ENCODE measurements at regions not wholly inside any gene's neighbourhood (a gene's known extent, or its start where the extent isn't known, plus 50 kb on each side); places are given as distances from the start of the nearest gene placed in this dataset.

DNA sequence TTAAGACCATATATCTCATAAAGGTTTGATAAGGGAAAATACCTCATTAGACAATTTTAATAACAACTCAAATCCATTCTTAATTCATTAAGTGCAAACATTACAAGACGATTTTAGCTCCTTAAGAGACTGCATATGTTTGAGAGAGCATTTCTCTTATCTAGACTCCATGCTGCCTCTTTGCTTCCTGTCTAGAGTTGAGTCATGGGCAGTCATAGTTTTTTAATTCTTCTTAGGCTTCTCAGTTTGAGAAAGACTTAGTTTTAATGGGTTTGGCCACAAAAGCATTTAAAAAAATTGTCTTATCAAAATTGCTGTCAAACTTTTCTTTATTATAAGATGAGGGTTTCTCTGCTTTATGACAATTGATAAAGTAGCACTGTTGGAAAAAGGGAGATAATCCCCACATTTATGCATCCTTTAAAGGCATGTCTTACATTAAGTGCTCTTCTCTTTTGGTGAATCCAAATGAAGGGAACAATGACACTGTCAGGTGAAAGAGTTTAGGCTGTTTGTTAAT, 713.4 kb downstream of the PCDH18 start:
- H2AFZ ChIP-seq (ENCODE audit: low read length): no peak overlapping the region
- H3F3A ChIP-seq (ENCODE audit: low read length, unreplicated experiment): no peaks in the 10 kb centered on the region
- H4K20me1 ChIP-seq (ENCODE audit: low read length): no peaks in the 10 kb centered on the region
- POLR2A ChIA-PET (ENCODE audit: unreplicated experiment): no interaction called here
- H3K27me3 ChIP-seq (ENCODE audit: low read length): no peaks in the 10 kb centered on the region
- H3K79me2 ChIP-seq (ENCODE audit: low read length): no peaks in the 10 kb centered on the region
- H3K4me3 ChIP-seq (ENCODE audit: low read length): no peak overlapping the region
- ATAC-seq: no peak
- no peak overlapping the region for H3K27ac ChIP-seq (ENCODE audit: low read length)
- no peaks in the 10 kb centered on the region for H3K9me3 ChIP-seq (ENCODE audit: low read length)
- no peaks in the 10 kb centered on the region for H3K9me2 ChIP-seq (replicated peaks; ENCODE audit: low read length)
- BruUV-seq (replicated peaks): no TSS peak
- H3K9ac ChIP-seq (ENCODE audit: low read length): no peak overlapping the region
- TF ChIP-seq EZH2phosphoT487 (IDR thresholded peaks at IDR 0.05; ENCODE audit: borderline replicate concordance, low read length) (no peak), EZH2 (IDR thresholded peaks at IDR 0.05; ENCODE audit: low read length, unreplicated experiment) (no peak)
- TF ChIP-seq, protein P1, sequence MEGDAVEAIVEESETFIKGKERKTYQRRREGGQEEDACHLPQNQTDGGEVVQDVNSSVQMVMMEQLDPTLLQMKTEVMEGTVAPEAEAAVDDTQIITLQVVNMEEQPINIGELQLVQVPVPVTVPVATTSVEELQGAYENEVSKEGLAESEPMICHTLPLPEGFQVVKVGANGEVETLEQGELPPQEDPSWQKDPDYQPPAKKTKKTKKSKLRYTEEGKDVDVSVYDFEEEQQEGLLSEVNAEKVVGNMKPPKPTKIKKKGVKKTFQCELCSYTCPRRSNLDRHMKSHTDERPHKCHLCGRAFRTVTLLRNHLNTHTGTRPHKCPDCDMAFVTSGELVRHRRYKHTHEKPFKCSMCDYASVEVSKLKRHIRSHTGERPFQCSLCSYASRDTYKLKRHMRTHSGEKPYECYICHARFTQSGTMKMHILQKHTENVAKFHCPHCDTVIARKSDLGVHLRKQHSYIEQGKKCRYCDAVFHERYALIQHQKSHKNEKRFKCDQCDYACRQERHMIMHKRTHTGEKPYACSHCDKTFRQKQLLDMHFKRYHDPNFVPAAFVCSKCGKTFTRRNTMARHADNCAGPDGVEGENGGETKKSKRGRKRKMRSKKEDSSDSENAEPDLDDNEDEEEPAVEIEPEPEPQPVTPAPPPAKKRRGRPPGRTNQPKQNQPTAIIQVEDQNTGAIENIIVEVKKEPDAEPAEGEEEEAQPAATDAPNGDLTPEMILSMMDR (conservative IDR thresholded peaks at IDR 0.05; ENCODE audit: low read depth, low read length): no peak
- intact Hi-C loops (cut with micrococcal nuclease): no loop called here
- no peak for DNase-seq
- H3K4me2 ChIP-seq (ENCODE audit: low read length): no peak overlapping the region
- CTCF ChIA-PET: interaction anchor here (0.6 kb wide), 1 partner anchor 905 kb away, joined by 3 read pairs; no protein-coding TSS in a partner anchor
- no peaks in the 10 kb centered on the region for H3K36me3 ChIP-seq (ENCODE audit: low read depth, low read length)
- no peaks in the 10 kb centered on the region for H3K4me1 ChIP-seq (ENCODE audit: insufficient read depth, low read length)

DNA sequence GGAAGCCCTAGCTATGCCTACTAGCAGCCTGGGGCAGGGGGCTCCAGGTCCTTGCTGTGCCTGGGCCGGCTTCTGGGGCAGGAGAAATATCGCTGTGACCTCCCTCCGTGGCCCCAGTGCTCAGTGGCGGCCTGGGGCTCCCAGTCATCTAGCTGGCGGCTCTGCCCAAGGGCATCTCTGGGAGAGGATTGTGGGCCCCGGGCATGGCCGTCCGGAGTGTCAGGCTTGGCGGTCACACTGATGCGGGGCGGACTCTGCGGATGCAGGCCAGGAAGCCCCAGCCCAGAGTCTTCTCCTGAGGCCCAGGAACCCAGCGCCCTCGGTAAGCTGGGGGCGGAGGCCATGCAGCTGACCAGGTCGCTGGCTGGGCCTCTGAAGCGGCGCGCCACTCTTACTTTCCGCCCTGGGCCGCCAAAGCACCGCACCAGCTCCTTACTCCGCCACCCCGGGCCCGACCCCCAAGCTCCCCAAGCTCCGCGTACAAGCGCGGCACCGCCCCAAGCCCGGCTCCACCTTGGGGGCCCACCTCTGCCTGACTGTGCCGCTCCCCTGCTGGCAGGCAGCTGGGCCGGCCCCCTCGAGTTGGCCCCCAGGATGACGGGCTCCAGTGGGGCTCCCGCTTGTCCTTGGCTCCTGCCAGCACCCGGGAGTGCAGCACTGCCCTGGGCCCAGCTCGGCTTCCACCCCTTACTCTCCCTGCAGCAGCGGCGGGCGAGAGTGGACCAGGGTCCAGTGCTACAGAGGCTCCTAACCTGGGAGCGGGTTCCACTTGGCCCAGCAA, 720.0 kb downstream of the PCDH18 start:
- Histone ChIP-seq H2AFZ (ENCODE audit: low read length) (no peak overlapping the region), H3K4me2 (ENCODE audit: low read length) (no peak overlapping the region), H4K20me1 (ENCODE audit: low read length) (no peaks in the 10 kb centered on the region), H3K27me3 (ENCODE audit: low read length) (no peaks in the 10 kb centered on the region), H3K9me3 (ENCODE audit: low read length) (no peaks in the 10 kb centered on the region), H3K36me3 (ENCODE audit: low read depth, low read length) (no peaks in the 10 kb centered on the region), H3F3A (ENCODE audit: low read length, unreplicated experiment) (no peaks in the 10 kb centered on the region), H3K4me1 (ENCODE audit: insufficient read depth, low read length) (no peaks in the 10 kb centered on the region), H3K9me2 (replicated peaks; ENCODE audit: low read length) (no peaks in the 10 kb centered on the region), H3K27ac (ENCODE audit: low read length) (no peak overlapping the region), H3K4me3 (ENCODE audit: low read length) (no peak overlapping the region), H3K9ac (ENCODE audit: low read length) (no peak overlapping the region), H3K79me2 (ENCODE audit: low read length) (no peaks in the 10 kb centered on the region)
- TF ChIP-seq EZH2 (IDR thresholded peaks at IDR 0.05; ENCODE audit: low read length, unreplicated experiment) (no peak), EZH2phosphoT487 (IDR thresholded peaks at IDR 0.05; ENCODE audit: borderline replicate concordance, low read length) (no peak)
- TF ChIP-seq, protein P1 (conservative IDR thresholded peaks at IDR 0.05; ENCODE audit: low read depth, low read length): no peak
- ChIA-PET POLR2A (ENCODE audit: unreplicated experiment) (no interaction called here), CTCF (no interaction called here)
- intact Hi-C loops (cut with micrococcal nuclease): no loop called here
- no TSS peak for BruUV-seq (replicated peaks)
- ATAC-seq (no peak), DNase-seq (no peak)

DNA sequence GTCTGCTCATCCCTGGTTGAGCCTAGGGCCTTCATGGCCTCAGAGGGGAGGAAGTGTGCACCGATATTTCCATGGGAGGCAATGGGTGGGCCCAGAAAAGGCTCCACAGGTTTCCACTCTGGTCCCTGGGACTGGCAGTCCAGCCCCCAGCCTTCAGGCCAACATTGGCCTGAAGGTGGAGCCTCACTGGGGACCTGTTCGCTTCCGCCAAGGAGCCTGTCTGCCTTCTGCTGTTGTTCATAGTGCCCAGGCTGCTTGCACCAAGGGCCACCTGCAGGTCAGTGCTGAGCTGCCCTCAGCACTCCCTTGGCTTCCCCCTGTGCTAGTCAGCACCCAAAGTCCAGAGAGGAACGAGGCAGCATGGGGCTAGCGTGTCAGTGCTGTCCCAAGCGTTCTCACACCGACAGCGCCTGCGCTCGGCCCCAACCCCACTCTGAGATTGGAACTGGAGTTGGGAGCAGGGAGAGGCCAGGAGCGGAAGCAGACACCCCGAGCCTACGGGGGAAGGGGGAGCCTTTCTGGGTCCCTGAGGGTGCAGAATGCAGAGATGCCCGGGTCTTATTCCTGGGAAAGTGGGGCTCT, 720.7 kb downstream of the PCDH18 start:
- ATAC-seq: no peak
- Histone ChIP-seq H3K4me2 (ENCODE audit: low read length) (no peak overlapping the region), H3K4me3 (ENCODE audit: low read length) (no peak overlapping the region), H3K4me1 (ENCODE audit: insufficient read depth, low read length) (no peaks in the 10 kb centered on the region), H4K20me1 (ENCODE audit: low read length) (no peaks in the 10 kb centered on the region), H3F3A (ENCODE audit: low read length, unreplicated experiment) (no peaks in the 10 kb centered on the region), H3K27ac (ENCODE audit: low read length) (no peak overlapping the region), H3K27me3 (ENCODE audit: low read length) (no peaks in the 10 kb centered on the region), H3K9ac (ENCODE audit: low read length) (no peak overlapping the region), H3K36me3 (ENCODE audit: low read depth, low read length) (no peaks in the 10 kb centered on the region), H3K79me2 (ENCODE audit: low read length) (no peaks in the 10 kb centered on the region), H3K9me2 (replicated peaks; ENCODE audit: low read length) (no peaks in the 10 kb centered on the region), H2AFZ (ENCODE audit: low read length) (no peak overlapping the region), H3K9me3 (ENCODE audit: low read length) (no peaks in the 10 kb centered on the region)
- intact Hi-C loops (cut with micrococcal nuclease): no loop called here
- POLR2A ChIA-PET (ENCODE audit: unreplicated experiment): no interaction called here
- CTCF ChIA-PET: no interaction called here
- no TSS peak for BruUV-seq (replicated peaks)
- TF ChIP-seq EZH2phosphoT487 (IDR thresholded peaks at IDR 0.05; ENCODE audit: borderline replicate concordance, low read length) (no peak), EZH2 (IDR thresholded peaks at IDR 0.05; ENCODE audit: low read length, unreplicated experiment) (no peak)
- TF ChIP-seq, protein P1 (conservative IDR thresholded peaks at IDR 0.05; ENCODE audit: low read depth, low read length): no peak
- no peak for DNase-seq
